ENCODE measurements at regions not wholly inside any gene's neighbourhood (a gene's known extent, or its start where the extent isn't known, plus 50 kb on each side); places are given as distances from the start of the nearest gene placed in this dataset.
"Not testable (repeated sequence)": the region's sequence is repeated elsewhere in the genome, so short reads cannot be mapped to it uniquely, and the experiment has no call there.

GRCh38 chr5:84816746-84817547 is 432.3 kb upstream of the EDIL3 start:
- Mint-ChIP-seq H3K27ac (no peak overlapping the region), H3K9me3 (peaks cover 8 to 13% of the 10 kb centered on the region in 2 donors), H3K4me3 (no peak overlapping the region), H3K27me3 (no peaks in the 10 kb centered on the region), H3K4me1 (no peaks in the 10 kb centered on the region)
- no peak for ATAC-seq
- DNase-seq, result no peak

DNA sequence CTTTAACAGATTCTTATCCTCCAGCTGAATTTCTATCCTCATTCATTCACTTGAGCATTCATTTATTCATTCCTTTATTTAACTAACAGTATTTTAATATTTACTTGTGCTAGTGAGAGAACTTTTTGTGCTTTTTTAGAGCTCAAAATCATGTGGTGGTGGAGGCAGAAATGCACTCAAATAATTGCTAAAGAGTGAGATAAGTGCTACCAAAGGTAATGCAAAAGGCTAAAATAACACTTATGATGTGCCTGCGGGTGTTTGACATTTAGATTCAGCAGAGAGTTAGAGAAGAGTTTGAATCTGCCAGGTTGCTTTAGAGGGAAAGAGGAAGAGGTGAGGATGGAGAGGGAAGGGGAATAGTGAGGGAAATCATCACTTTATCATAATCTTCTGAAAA is 431.5 kb upstream of the EDIL3 start:
- H3K27me3 Mint-ChIP-seq, result no peaks in the 10 kb centered on the region
- DNase-seq (no peak), ATAC-seq (no peak)
- no peaks in the 10 kb centered on the region for H3K4me1 Mint-ChIP-seq
- no peak overlapping the region for H3K27ac Mint-ChIP-seq
- H3K4me3 Mint-ChIP-seq, result no peak overlapping the region
- peaks cover 12 to 18% of the 10 kb centered on the region in 2 donors for H3K9me3 Mint-ChIP-seq

- Mint-ChIP-seq H3K27me3 (no peaks in the 10 kb centered on the region), H3K27ac (peak overlapping the region in 1 of 2 donors; percentile 42), H3K4me3 (no peak overlapping the region), H3K9me3 (peaks cover 10 to 11% of the 10 kb centered on the region in 2 donors), H3K4me1 (no peaks in the 10 kb centered on the region)
- ATAC-seq (no peak), DNase-seq (no peak)
Measured at GRCh38 chr5:84805473-84805872, 420.8 kb upstream of the EDIL3 start.

DNA sequence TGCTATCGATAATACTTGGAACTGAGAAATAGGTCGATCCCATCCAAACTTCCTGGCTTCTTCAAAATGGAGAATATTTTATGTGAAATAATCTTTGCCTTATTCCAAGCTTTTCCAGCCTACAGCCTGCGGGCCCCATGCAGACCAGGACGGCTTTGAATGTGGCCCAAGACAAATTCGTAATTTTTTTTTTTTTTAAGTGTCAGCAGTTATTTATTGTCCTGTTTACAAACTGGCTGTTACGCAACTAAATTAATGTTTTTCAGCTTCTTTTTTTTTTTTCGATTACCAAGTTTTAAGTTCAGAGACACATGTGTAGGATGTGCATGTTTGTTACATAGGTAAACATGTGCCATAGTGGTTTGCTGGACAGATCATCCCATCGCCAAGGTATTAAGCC is 411.7 kb upstream of the EDIL3 start:
- no peak overlapping the region for H3K4me3 Mint-ChIP-seq
- H3K9me3 Mint-ChIP-seq, result peaks cover 0 to 7% of the 10 kb centered on the region in 2 donors
- no peak overlapping the region for H3K27ac Mint-ChIP-seq
- no peak for ATAC-seq
- no peaks in the 10 kb centered on the region for H3K27me3 Mint-ChIP-seq
- no peaks in the 10 kb centered on the region for H3K4me1 Mint-ChIP-seq
- DNase-seq, result no peak

DNA sequence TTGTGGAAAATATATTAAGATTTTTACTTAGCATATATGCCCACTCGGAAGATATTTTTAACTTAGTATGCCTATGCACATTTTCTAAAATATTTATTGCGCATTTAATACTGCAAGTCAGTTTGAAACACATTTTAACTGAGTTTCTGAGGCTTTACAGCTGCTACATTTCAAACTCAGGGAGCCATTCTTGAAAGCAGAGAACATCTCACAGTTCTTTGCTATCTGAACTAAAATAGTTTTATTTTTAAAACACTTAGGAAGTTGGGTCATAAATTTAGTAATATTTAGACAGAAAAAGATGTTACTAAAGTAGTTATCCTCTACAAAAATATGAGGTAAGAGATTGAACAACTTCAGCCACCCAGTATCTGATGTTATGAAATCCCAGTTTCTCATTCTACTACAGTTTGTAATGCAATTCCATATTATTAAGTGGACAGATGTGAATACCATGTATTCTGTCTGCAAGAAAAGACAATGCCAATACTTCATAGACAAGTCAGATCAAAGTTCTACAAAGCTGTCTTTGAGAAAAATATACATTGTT is 409.9 kb upstream of the EDIL3 start:
- ATAC-seq, result no peak
- no peak for DNase-seq
- Mint-ChIP-seq H3K9me3 (peaks cover 0 to under 1% of the 10 kb centered on the region in 2 donors), H3K4me3 (no peak overlapping the region), H3K27me3 (no peaks in the 10 kb centered on the region), H3K4me1 (no peaks in the 10 kb centered on the region), H3K27ac (no peak overlapping the region)

GRCh38 chr5:84791730-84792129 is 407.1 kb upstream of the EDIL3 start:
- Mint-ChIP-seq H3K27ac (no peak overlapping the region), H3K9me3 (peaks cover 0 to 4% of the 10 kb centered on the region in 2 donors)

GRCh38 chr5:84791138-84791537 is 406.5 kb upstream of the EDIL3 start:
- peaks cover 0 to 4% of the 10 kb centered on the region in 2 donors for H3K9me3 Mint-ChIP-seq

More at GRCh38 chr5:84791730-84792129, 407.1 kb upstream of the EDIL3 start:
- ATAC-seq (no peak), DNase-seq (no peak)
- H3K4me1 Mint-ChIP-seq, result no peaks in the 10 kb centered on the region
- H3K27me3 Mint-ChIP-seq, result no peaks in the 10 kb centered on the region
- no peak overlapping the region for H3K4me3 Mint-ChIP-seq

GRCh38 chr5:84790406-84790805 is 405.7 kb upstream of the EDIL3 start:
- no peaks in the 10 kb centered on the region for H3K4me1 Mint-ChIP-seq
- no peak overlapping the region for H3K27ac Mint-ChIP-seq
- DNase-seq (no peak), ATAC-seq (no peak)
- no peak overlapping the region for H3K4me3 Mint-ChIP-seq
- peaks cover 0 to 4% of the 10 kb centered on the region in 2 donors for H3K9me3 Mint-ChIP-seq
- no peaks in the 10 kb centered on the region for H3K27me3 Mint-ChIP-seq

More at GRCh38 chr5:84791138-84791537, 406.5 kb upstream of the EDIL3 start:
- Mint-ChIP-seq H3K4me1 (no peaks in the 10 kb centered on the region), H3K27ac (no peak overlapping the region), H3K4me3 (no peak overlapping the region), H3K27me3 (no peaks in the 10 kb centered on the region)
- no peak for ATAC-seq
- no peak for DNase-seq

- no peaks in the 10 kb centered on the region for H3K9me3 Mint-ChIP-seq
- H3K4me3 Mint-ChIP-seq, result no peak overlapping the region
- DNase-seq (no peak), ATAC-seq (no peak)
- H3K27ac Mint-ChIP-seq, result no peak overlapping the region
- H3K4me1 Mint-ChIP-seq, result no peaks in the 10 kb centered on the region
- H3K27me3 Mint-ChIP-seq, result no peaks in the 10 kb centered on the region
Measured at GRCh38 chr5:84783003-84783402, 398.3 kb upstream of the EDIL3 start.

DNA sequence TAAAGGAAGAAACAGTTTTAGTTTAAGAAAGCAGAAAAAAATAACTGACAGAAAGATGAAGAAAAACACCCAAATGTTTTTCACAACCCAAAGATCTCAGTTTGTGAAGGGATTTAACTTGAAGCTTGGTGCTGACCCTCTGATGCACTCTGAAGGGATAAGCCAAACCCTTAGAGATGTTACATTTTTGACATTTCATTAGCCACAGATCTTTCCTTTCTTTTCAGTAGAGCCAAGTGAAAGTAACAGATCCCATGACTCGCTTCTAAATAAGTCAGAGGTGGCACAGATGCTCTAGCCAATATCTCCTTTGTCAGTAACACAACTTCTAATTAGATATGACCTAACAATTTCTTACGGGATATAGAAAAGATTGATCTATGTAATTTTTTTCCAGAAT is 394.5 kb upstream of the EDIL3 start:
- no peak for ATAC-seq
- H3K27me3 Mint-ChIP-seq, result no peaks in the 10 kb centered on the region
- DNase-seq, result no peak
- H3K4me1 Mint-ChIP-seq, result no peaks in the 10 kb centered on the region
- H3K9me3 Mint-ChIP-seq, result no peaks in the 10 kb centered on the region
- no peak overlapping the region for H3K27ac Mint-ChIP-seq
- H3K4me3 Mint-ChIP-seq, result no peak overlapping the region

DNA sequence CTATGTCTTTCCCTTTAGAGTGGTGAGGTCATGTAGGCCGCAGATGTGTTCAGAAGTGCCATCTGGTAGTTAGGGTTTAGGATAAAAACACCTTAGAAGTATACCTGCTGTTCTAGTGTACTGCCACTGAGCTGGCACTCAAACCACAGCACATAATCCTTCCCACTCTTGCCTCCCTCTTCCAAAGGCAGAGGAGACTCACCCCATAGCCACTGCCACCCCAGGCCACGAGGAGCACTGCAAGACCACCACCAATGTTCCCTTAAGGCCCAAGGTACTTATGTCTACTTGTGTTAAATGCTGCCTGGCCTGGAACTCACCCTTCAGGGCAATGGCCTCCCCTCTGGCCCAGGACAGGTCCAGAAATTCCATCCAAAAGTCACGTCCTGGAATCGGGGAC is 379.5 kb upstream of the EDIL3 start:
- H3K27ac Mint-ChIP-seq, result no peak overlapping the region
- ATAC-seq, result no peak
- H3K27me3 Mint-ChIP-seq, result no peaks in the 10 kb centered on the region
- no peak for DNase-seq
- H3K4me1 Mint-ChIP-seq, result no peaks in the 10 kb centered on the region
- H3K9me3 Mint-ChIP-seq, result peaks cover 5 to 10% of the 10 kb centered on the region in 2 donors
- H3K4me3 Mint-ChIP-seq, result no peak overlapping the region

- H3K9me3 Mint-ChIP-seq, result no peaks in the 10 kb centered on the region
- no peaks in the 10 kb centered on the region for H3K4me1 Mint-ChIP-seq
- DNase-seq (no peak), ATAC-seq (no peak)
- H3K4me3 Mint-ChIP-seq, result no peak overlapping the region
- H3K27ac Mint-ChIP-seq, result no peak overlapping the region
- no peaks in the 10 kb centered on the region for H3K27me3 Mint-ChIP-seq
Measured at GRCh38 chr5:84758008-84758407, 373.3 kb upstream of the EDIL3 start.

DNA sequence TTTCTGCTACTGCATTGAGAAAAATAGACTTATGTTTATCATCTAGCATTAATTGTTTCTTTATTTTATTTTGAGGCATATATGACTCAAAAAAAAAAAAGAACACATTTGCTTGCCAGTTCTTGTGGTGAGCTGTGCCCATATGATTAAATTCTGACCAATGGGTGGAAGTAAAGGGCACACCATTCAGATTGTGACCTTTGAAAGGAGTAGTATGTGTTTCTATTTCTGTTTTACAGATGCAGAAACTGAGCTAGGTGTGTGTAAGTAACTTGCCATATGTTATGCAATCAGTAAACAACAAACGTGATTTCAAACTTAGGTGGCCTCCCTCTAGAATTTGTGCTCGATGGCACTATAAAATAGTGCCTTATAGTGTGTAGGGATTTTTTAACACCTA is 368.1 kb upstream of the EDIL3 start:
- Mint-ChIP-seq H3K4me3 (no peak overlapping the region), H3K4me1 (no peaks in the 10 kb centered on the region), H3K27ac (no peak overlapping the region), H3K9me3 (no peaks in the 10 kb centered on the region), H3K27me3 (no peaks in the 10 kb centered on the region)
- DNase-seq (no peak), ATAC-seq (no peak)

GRCh38 chr5:84748313-84748712 is 363.6 kb upstream of the EDIL3 start:
- H3K9me3 Mint-ChIP-seq, result no peaks in the 10 kb centered on the region
- H3K27me3 Mint-ChIP-seq, result no peaks in the 10 kb centered on the region
- H3K27ac Mint-ChIP-seq, result no peak overlapping the region
- no peak overlapping the region for H3K4me3 Mint-ChIP-seq
- H3K4me1 Mint-ChIP-seq, result no peaks in the 10 kb centered on the region
- no peak for ATAC-seq
- DNase-seq, result no peak

- ATAC-seq, H3K27me3 Mint-ChIP-seq, DNase-seq, H3K4me3 Mint-ChIP-seq, H3K4me1 Mint-ChIP-seq, H3K9me3 Mint-ChIP-seq, H3K27ac Mint-ChIP-seq: not testable (repeated sequence)
Measured at GRCh38 chr5:84746280-84746679, 361.6 kb upstream of the EDIL3 start.

DNA sequence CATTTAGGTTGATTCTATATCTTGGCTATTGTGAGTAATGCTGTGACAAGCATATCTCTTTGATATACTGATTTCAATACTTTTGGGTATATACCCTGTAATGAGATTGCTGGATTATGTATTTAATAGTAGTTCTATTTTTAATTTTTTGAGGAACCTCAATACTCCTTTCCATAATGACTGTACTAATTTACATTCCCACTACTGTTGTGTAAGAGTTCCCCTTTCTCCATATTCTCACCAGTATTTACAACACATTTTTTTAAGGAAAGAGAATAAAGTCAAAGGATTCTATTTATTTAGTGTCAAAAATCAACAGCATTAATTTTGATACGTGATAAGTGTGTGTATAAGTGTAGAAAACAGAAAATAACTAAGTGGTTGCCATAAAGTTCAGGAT is 356.4 kb upstream of the EDIL3 start:
- H3K4me1 Mint-ChIP-seq, result no peaks in the 10 kb centered on the region
- DNase-seq (no peak), ATAC-seq (no peak)
- no peak overlapping the region for H3K4me3 Mint-ChIP-seq
- H3K27me3 Mint-ChIP-seq, result no peaks in the 10 kb centered on the region
- H3K9me3 Mint-ChIP-seq, result no peaks in the 10 kb centered on the region
- no peak overlapping the region for H3K27ac Mint-ChIP-seq

DNA sequence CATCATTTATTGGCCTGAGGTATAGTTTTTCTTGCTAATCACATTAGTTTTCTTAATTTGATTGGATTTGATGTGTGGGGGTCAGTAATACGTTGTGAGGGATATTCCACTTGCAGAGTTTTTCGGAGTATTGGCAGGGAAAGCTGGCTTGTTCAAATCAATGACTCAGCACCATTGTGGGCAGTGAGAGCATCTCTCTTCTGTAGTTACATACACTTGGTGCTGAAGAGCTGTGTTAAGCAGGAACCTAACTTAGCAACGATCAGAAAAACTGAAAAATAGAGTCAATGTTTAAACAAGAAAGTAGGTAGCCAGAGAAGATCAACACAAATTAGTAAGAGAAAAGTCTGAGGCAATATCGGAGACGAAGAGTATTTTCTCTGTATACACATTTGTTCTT is 344.6 kb upstream of the EDIL3 start:
- ATAC-seq (no peak), DNase-seq (no peak)
- peaks cover 0 to 4% of the 10 kb centered on the region in 2 donors for H3K9me3 Mint-ChIP-seq
- no peak overlapping the region for H3K4me3 Mint-ChIP-seq
- no peaks in the 10 kb centered on the region for H3K4me1 Mint-ChIP-seq
- no peak overlapping the region for H3K27ac Mint-ChIP-seq
- no peaks in the 10 kb centered on the region for H3K27me3 Mint-ChIP-seq

Data from stimulated activated naive CD8-positive, alpha-beta T cell treated with anti-CD3 and anti-CD28 coated beads, Interleukin-15, amount 100 ng/mL, for 72 hours (primary cell).